GM10248 (cell line): ENCODE measurements at regions not wholly inside any gene's neighbourhood (a gene's known extent, or its start where the extent isn't known, plus 50 kb on each side); places are given as distances from the start of the nearest gene placed in this dataset.
"Not testable (repeated sequence)": the region's sequence is repeated elsewhere in the genome, so short reads cannot be mapped to it uniquely, and the experiment has no call there.

Experiments used
- CTCF ChIA-PET: fragments of 300-600 bp; sonication (Branson Sonifier 250); formaldehyde crosslinking; extraction: SDS; loops from one replicate; lab custom pipeline; 2021; ENCODE audit warnings: antibody characterized with exemption; lab: Yijun Ruan, JAX
- POLR2A ChIA-PET: fragments of 350-650 bp; sonication (Branson Sonifier 250); formaldehyde crosslinking; extraction: SDS; loops from one replicate; lab custom pipeline; 2020; ENCODE audit warnings: antibody characterized with exemption; lab: Yijun Ruan, JAX
- DNase-seq: peaks from one replicate; pipeline ENCODE4 v3.0.0; 2012; ENCODE audit errors: extremely low spot score
- TF ChIP-seq, protein P1 (sequence below): IDR thresholded peaks from 2 replicates; pipeline ENCODE4 v1.5.1; 2012; ENCODE audit warnings: mild to moderate bottlenecking, low read depth; ENCODE audit errors: extremely low read depth, missing control alignments, control extremely low read depth

- DNase-seq, result no peak
- CTCF ChIA-PET, result no interaction called here
- TF ChIP-seq, protein P1, sequence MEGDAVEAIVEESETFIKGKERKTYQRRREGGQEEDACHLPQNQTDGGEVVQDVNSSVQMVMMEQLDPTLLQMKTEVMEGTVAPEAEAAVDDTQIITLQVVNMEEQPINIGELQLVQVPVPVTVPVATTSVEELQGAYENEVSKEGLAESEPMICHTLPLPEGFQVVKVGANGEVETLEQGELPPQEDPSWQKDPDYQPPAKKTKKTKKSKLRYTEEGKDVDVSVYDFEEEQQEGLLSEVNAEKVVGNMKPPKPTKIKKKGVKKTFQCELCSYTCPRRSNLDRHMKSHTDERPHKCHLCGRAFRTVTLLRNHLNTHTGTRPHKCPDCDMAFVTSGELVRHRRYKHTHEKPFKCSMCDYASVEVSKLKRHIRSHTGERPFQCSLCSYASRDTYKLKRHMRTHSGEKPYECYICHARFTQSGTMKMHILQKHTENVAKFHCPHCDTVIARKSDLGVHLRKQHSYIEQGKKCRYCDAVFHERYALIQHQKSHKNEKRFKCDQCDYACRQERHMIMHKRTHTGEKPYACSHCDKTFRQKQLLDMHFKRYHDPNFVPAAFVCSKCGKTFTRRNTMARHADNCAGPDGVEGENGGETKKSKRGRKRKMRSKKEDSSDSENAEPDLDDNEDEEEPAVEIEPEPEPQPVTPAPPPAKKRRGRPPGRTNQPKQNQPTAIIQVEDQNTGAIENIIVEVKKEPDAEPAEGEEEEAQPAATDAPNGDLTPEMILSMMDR, result no peak
- POLR2A ChIA-PET, result no interaction called here
These were observed 1210.8 kb downstream of the GALC start for GRCh38 chr14:86782092-86782580.

GRCh38 chr14:86780876-86781510 is 1212.0 kb downstream of the GALC start:
- TF ChIP-seq, protein P1, result no peak
- POLR2A ChIA-PET, result no interaction called here
- CTCF ChIA-PET, result interaction anchor here (1.0 kb wide), 1 partner anchor 9 kb away, joined by 4 read pairs; no protein-coding TSS in a partner anchor
- DNase-seq, result no peak

GRCh38 chr14:86780461-86780860 is 1212.5 kb downstream of the GALC start:
- no peak for DNase-seq
- ChIA-PET POLR2A (no interaction called here), CTCF (interaction anchor here (1.0 kb wide), 1 partner anchor 9 kb away, joined by 4 read pairs; no protein-coding TSS in a partner anchor)
- TF ChIP-seq, protein P1, result no peak

GRCh38 chr14:86779416-86779815 is 1213.6 kb downstream of the GALC start:
- ChIA-PET CTCF (interaction anchor here (1.2 kb wide), 1 partner anchor 12 kb away, joined by 3 read pairs; no protein-coding TSS in a partner anchor), POLR2A (no interaction called here)
- TF ChIP-seq, protein P1, result no peak
- DNase-seq, result no peak

GRCh38 chr14:86777963-86778602 is 1214.9 kb downstream of the GALC start:
- CTCF ChIA-PET, result no interaction called here
- POLR2A ChIA-PET, result no interaction called here
- TF ChIP-seq, protein P1, result no peak
- no peak for DNase-seq

GRCh38 chr14:86775896-86776295 is 1217.1 kb downstream of the GALC start:
- CTCF ChIA-PET, result not testable (repeated sequence)

GRCh38 chr14:86774916-86775315 is 1218.1 kb downstream of the GALC start:
- POLR2A ChIA-PET, result no interaction called here
- CTCF ChIA-PET, result no interaction called here
- no peak for DNase-seq
- TF ChIP-seq, protein P1, result no peak

More at GRCh38 chr14:86775896-86776295, 1217.1 kb downstream of the GALC start:
- POLR2A ChIA-PET, DNase-seq: not testable (repeated sequence)
